Omental fat pad (tissue), 3 donors: ENCODE measurements at regions not wholly inside any gene's neighbourhood (a gene's known extent, or its start where the extent isn't known, plus 50 kb on each side); places are given as distances from the start of the nearest gene placed in this dataset.
"Not testable (repeated sequence)": the region's sequence is repeated elsewhere in the genome, so short reads cannot be mapped to it uniquely, and the experiment has no call there.

Experiments
- ATAC-seq: fragments of 150-250 bp; one replicate; pipeline ENCODE4 v1.9.1; 2016; ENCODE audit warnings: mild to moderate bottlenecking, moderate library complexity; ENCODE audit not compliant: low FRiP score
- DNase-seq: peaks from one replicate; pipeline ENCODE4 v3.0.0-alpha.2; 2019; ENCODE audit warnings: low spot score
- TF ChIP-seq, protein P1 (sequence below), 3 donors: fragments of 450-650 bp; IDR thresholded peaks; one replicate each; pipeline ENCODE4 v1.5.1; 2016 to 2017; ENCODE audit warnings: antibody characterized with exemption in 3 of 3, mild to moderate bottlenecking in 3 of 3, moderate library complexity in 2 of 3

DNA sequence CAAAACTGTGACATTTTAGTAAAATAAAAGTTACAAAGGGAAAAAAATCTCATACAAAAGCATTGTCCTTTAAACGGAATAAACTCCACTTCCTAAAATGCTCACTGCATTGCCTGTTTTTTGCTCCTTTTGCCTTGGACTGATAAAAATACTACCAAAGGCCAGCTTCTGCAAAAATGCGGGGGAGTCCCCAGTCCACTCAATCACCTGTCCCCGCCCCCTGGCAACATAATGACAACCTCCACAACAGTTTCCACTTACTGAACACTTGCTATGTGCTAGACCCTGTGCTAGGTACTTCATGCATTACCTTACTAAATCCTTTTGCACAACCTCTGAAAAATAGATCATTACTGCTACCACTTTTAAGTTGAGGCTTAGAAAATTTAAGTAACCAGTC, 172.7 kb upstream of the CCL2 start:
- DNase-seq (no peak), ATAC-seq (no peak)
- TF ChIP-seq, protein P1, sequence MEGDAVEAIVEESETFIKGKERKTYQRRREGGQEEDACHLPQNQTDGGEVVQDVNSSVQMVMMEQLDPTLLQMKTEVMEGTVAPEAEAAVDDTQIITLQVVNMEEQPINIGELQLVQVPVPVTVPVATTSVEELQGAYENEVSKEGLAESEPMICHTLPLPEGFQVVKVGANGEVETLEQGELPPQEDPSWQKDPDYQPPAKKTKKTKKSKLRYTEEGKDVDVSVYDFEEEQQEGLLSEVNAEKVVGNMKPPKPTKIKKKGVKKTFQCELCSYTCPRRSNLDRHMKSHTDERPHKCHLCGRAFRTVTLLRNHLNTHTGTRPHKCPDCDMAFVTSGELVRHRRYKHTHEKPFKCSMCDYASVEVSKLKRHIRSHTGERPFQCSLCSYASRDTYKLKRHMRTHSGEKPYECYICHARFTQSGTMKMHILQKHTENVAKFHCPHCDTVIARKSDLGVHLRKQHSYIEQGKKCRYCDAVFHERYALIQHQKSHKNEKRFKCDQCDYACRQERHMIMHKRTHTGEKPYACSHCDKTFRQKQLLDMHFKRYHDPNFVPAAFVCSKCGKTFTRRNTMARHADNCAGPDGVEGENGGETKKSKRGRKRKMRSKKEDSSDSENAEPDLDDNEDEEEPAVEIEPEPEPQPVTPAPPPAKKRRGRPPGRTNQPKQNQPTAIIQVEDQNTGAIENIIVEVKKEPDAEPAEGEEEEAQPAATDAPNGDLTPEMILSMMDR (IDR thresholded peaks at IDR 0.05), result no peak

GRCh38 chr17:34089042-34089441, 166.0 kb upstream of the CCL2 start:
- DNase-seq, ATAC-seq: not testable (repeated sequence)

GRCh38 chr17:34090593-34090992, 164.5 kb upstream of the CCL2 start:
- TF ChIP-seq, protein P1 (IDR thresholded peaks at IDR 0.05), result no peak
- DNase-seq (no peak), ATAC-seq (no peak)

- TF ChIP-seq, protein P1 (IDR thresholded peaks at IDR 0.05), result no peak
- ATAC-seq (no peak), DNase-seq (no peak)
Measured at GRCh38 chr17:34091975-34092374, 163.1 kb upstream of the CCL2 start.

DNA sequence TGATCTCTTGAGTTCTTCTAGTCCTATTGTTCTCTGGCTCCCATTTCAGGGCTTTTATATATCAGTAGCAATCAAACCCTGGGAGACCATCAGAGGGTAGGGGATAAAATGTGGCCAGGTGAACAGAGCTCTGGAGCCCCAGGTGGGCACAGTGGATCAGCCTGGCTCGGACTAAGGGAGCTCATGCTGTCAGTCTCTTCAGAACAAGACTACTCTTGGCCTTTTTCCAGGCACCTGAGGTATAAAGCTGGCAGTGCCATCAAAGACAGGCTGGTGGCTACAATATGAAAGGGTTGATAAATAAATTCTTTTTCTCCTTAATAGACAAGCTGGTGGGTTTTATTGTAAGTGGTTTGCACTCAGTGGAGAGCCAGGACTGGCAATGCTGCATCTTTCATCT, 160.0 kb upstream of the CCL2 start:
- DNase-seq, result no peak
- TF ChIP-seq, protein P1 (IDR thresholded peaks at IDR 0.05), result no peak

GRCh38 chr17:34098699-34099098, 156.4 kb upstream of the CCL2 start:
- TF ChIP-seq, protein P1 (IDR thresholded peaks at IDR 0.05), result no peak
- ATAC-seq, result no peak
- no peak for DNase-seq

More for the DNA sequence above, 160.0 kb upstream of the CCL2 start:
- no peak for ATAC-seq

- TF ChIP-seq, protein P1 (IDR thresholded peaks at IDR 0.05), result no peak
- no peak for ATAC-seq
- DNase-seq, result no peak
Measured at GRCh38 chr17:34099859-34100515, 155.1 kb upstream of the CCL2 start.
